ENCODE measurements at regions not wholly inside any gene's neighbourhood (a gene's known extent, or its start where the extent isn't known, plus 50 kb on each side); places are given as distances from the start of the nearest gene placed in this dataset.
"Not testable (repeated sequence)": the region's sequence is repeated elsewhere in the genome, so short reads cannot be mapped to it uniquely, and the experiment has no call there.

DNA sequence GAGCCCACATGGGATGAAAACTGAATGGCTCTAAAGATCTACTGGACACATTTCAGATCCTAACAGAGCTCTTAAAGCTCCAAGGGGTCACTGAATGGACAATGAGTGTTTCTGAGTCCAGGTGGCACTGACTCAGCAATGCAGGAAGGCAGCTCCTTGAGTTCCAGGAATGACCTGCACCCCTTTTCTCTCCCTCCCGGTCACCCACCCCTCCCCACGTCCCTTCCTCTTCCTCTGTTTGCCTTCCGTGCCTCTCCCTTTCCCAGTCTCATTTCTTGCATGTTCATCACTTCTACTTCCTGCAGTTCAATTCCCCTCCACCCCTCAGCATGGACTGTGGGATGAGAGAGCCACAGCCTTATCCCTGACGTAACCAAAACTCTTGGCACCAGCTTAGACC is 63.3 kb upstream of the SULF2 start:
- not testable (repeated sequence) for H3K4me1 ChIP-seq (ENCODE audit: control insufficient read depth, insufficient read depth, low read length); H3K36me3 ChIP-seq (ENCODE audit: control insufficient read depth, insufficient read depth, low read length); H3K27ac ChIP-seq (ENCODE audit: low read depth, low read length); H3K27me3 ChIP-seq (ENCODE audit: control insufficient read depth, insufficient read depth, low read length); H3K9ac ChIP-seq (ENCODE audit: low read length); H3K4me3 ChIP-seq (ENCODE audit: low read length)

DNA sequence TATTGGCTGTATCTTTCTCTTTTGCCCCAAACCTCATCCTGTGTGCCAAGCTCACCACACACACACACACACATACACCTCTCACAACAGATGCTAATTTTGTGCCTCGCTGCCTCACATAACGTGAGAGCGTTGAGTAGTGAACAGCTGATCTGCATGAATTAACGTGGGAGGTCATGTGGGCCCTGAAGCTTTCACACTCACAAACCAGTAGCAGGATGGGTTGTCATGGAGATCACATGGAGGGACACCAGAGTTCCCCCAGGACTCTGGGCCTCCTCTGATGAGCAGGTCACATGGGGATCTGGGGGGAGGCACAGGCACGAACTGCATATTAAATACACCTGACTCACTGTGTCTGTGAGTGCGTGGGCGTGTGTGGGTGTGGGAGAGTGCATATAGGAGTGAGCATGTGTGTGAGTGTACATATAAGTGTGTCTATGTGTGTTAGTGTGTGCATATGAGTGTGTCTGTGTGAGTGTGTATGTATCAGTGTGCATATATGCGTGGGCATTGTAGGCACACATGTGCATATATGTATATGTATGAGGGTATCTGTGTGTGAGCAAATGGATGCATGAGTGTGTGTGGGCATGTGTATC is 62.7 kb upstream of the SULF2 start:
- H3K4me3 ChIP-seq (ENCODE audit: low read length): no peak overlapping the region
- no peaks in the 10 kb centered on the region for H3K27me3 ChIP-seq (ENCODE audit: control insufficient read depth, insufficient read depth, low read length)
- H3K36me3 ChIP-seq (ENCODE audit: control insufficient read depth, insufficient read depth, low read length): no peaks in the 10 kb centered on the region
- H3K9ac ChIP-seq (ENCODE audit: low read length): no peak overlapping the region
- H3K27ac ChIP-seq (ENCODE audit: low read depth, low read length): no peak overlapping the region
- H3K4me1 ChIP-seq (ENCODE audit: control insufficient read depth, insufficient read depth, low read length): no peaks in the 10 kb centered on the region

DNA sequence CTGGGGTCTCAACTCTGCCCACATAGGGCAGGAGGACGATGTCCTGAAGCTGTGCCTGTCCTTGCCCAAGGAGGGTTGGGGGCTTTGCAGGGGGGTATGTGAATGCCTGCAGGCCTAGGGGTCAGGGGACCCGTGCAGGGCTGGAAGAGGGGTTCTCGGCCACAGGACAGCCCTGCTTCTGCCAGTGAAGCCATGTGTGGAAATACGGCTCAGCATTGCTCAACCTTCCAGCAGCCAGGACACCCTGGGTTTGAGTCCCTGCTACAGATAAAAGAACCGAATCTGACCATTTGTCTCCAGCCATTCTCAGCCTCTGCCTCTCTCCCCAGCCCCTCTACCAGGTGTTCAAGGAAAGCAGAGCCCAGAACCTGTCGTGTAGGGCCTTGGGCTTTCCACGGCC is 61.9 kb upstream of the SULF2 start:
- H3K27ac ChIP-seq (ENCODE audit: low read depth, low read length): not testable (repeated sequence)

GRCh38 chr20:47846651-47847050 is 61.4 kb upstream of the SULF2 start:
- H3K27ac ChIP-seq (ENCODE audit: low read depth, low read length); H3K4me3 ChIP-seq (ENCODE audit: low read length); H3K4me1 ChIP-seq (ENCODE audit: control insufficient read depth, insufficient read depth, low read length); H3K27me3 ChIP-seq (ENCODE audit: control insufficient read depth, insufficient read depth, low read length); H3K36me3 ChIP-seq (ENCODE audit: control insufficient read depth, insufficient read depth, low read length); H3K9ac ChIP-seq (ENCODE audit: low read length): not testable (repeated sequence)

More for the DNA sequence above, 61.9 kb upstream of the SULF2 start:
- H3K4me1 ChIP-seq (ENCODE audit: control insufficient read depth, insufficient read depth, low read length); H3K9ac ChIP-seq (ENCODE audit: low read length); H3K36me3 ChIP-seq (ENCODE audit: control insufficient read depth, insufficient read depth, low read length); H3K27me3 ChIP-seq (ENCODE audit: control insufficient read depth, insufficient read depth, low read length); H3K4me3 ChIP-seq (ENCODE audit: low read length): not testable (repeated sequence)

DNA sequence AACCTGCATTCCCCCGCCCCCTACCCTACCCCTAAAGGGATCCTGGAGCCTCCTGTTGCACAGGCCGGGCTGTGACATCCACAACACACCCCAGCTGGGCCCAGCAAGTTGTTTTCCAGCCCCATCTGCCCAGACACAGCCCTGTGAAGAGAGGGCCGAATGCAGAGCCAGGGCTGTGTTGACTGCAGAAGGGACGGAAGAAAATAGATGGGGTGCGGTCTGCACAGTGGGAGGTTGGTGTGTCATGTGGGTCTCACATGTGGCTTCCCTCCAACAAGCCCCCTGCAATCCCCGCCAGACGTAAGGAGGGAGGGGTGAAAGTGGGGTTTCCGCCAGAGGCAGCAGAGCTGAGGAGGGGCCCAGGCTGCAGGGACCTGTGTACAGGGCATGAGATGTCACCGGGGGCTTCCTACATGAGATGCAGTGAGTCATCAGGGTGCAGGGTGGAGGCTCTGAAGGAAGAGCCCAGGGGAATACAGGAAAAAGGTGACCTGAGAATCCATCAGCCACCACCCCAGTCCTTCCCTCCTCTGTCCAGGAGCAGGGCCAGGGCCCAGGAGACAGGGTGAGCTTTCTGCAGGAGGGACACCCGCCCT is 60.2 kb upstream of the SULF2 start:
- not testable (repeated sequence) for H3K4me3 ChIP-seq (ENCODE audit: low read length); H3K27ac ChIP-seq (ENCODE audit: low read depth, low read length); H3K36me3 ChIP-seq (ENCODE audit: control insufficient read depth, insufficient read depth, low read length); H3K9ac ChIP-seq (ENCODE audit: low read length); H3K4me1 ChIP-seq (ENCODE audit: control insufficient read depth, insufficient read depth, low read length); H3K27me3 ChIP-seq (ENCODE audit: control insufficient read depth, insufficient read depth, low read length)

DNA sequence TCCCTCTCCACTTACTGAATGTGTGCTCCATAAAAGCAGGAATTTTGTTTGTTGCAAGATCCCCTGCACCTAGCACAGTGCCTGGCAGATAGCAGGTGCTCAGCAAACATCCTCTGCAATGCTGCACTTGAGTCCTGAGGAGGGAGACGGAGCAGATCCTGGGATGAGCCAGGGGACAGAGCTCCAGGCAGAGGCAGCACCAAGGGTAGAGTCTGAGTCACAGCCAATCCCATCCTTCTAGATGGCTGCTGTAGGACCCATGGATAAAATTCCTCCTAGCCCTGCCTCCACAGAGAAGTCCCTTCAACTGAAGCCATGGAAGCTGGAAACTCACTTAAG is 59.3 kb upstream of the SULF2 start:
- not testable (repeated sequence) for H3K4me3 ChIP-seq (ENCODE audit: low read length); H3K9ac ChIP-seq (ENCODE audit: low read length); H3K36me3 ChIP-seq (ENCODE audit: control insufficient read depth, insufficient read depth, low read length); H3K27me3 ChIP-seq (ENCODE audit: control insufficient read depth, insufficient read depth, low read length); H3K4me1 ChIP-seq (ENCODE audit: control insufficient read depth, insufficient read depth, low read length); H3K27ac ChIP-seq (ENCODE audit: low read depth, low read length)

DNA sequence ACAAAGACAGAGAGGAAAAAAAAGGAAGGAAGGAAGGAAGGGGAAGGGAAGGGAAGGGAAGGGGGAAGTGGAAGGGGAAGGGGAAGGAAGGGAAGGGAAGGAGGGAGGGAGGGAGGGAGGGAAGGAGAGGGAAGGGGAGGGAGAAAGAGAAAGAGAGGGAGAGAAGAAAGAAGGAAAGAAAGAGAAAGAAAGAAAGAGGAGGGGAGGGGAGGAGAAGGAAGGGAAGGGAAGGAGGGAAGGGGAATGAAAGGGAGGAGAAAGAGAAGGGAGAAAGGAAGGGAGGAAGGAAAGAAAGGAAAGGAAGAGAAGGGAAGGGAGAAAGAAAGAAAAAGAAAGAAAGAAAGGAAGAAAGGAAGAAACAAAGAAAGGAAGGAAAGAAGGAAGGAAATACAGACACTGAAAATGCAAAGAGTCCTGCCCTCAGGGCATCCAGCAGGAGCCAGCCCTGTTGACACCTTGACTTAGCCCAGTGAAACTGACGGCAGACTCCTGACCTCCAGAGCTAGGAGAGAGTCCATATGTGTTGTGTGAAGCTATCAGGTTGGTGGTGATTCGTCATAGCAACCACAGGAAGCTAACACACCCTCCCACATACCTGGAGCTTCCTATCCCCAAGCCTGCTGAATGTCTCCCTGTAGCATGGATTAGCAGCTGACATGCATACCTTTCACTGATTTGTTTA is 58.7 kb upstream of the SULF2 start:
- H3K4me1 ChIP-seq (ENCODE audit: control insufficient read depth, insufficient read depth, low read length): no peaks in the 10 kb centered on the region
- H3K9ac ChIP-seq (ENCODE audit: low read length): no peak overlapping the region
- H3K4me3 ChIP-seq (ENCODE audit: low read length): no peak overlapping the region
- no peak overlapping the region for H3K27ac ChIP-seq (ENCODE audit: low read depth, low read length)
- H3K27me3 ChIP-seq (ENCODE audit: control insufficient read depth, insufficient read depth, low read length): no peaks in the 10 kb centered on the region
- no peaks in the 10 kb centered on the region for H3K36me3 ChIP-seq (ENCODE audit: control insufficient read depth, insufficient read depth, low read length)

DNA sequence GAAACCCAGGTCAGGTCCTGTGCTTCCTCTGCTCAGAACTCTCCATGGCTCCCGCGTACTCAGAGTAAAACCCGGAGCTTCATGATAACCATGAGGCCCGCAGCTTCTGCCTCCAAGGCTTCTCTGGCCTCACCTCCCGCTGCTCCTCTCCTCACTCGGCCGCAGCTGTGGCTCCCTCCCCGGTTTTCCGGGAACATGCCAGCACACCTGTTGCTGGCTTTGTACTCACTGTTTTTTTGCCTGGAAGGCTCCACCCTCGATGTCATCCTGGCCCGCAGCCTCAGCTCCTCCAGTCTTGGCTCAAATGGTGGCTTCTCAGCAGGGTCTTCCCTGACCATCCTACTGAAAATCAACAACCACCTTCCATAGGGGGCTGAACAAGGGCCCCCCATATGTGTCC is 57.7 kb upstream of the SULF2 start:
- H3K4me1 ChIP-seq (ENCODE audit: control insufficient read depth, insufficient read depth, low read length); H3K27me3 ChIP-seq (ENCODE audit: control insufficient read depth, insufficient read depth, low read length); H3K4me3 ChIP-seq (ENCODE audit: low read length); H3K36me3 ChIP-seq (ENCODE audit: control insufficient read depth, insufficient read depth, low read length); H3K9ac ChIP-seq (ENCODE audit: low read length); H3K27ac ChIP-seq (ENCODE audit: low read depth, low read length): not testable (repeated sequence)

DNA sequence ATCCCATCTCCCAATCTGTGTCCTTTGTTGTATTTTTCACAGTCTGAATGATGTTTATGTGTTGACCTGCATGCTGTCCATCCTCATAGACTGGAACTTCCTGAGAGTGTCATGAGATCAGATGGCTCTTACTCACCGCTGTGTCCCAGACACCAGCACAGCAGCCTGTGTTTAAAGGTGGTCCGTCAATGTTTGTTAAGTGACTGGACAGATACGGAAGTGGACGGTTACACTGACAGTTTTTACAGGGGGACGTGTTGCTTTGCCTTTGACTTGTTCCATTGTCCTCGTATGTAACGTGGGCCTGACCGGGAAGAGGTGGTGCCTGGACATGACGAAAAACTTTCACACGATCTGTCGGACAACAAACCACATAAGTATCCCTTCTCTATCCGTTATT is 56.7 kb upstream of the SULF2 start:
- H3K27me3 ChIP-seq (ENCODE audit: control insufficient read depth, insufficient read depth, low read length); H3K4me1 ChIP-seq (ENCODE audit: control insufficient read depth, insufficient read depth, low read length): not testable (repeated sequence)

DNA sequence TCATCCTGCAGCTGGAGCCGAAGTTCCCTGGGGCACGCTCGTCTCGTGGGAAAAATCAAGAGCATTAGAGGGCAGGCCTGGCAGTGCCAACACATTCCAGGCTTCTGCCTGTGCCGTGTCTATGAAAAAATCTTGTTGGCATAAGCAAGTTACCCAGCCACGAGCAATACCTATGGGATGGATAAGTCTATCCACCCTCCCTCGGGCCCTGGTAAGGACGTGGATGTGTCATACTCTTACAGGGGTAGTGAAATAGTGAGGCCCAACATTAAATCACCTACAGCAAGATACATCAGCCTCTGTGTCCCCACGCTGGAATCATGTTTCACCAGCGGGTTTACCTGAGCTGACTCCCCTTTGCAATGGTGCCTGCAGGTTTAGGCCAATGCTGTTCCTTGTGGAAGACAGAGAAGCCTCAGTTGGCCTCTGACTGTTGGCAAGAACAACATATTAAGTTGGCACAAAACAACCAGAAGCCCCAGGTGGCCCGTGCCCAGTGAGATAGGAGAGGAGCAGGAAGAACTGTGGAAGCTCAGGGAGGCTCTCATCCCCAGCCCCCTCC is 51.1 kb upstream of the SULF2 start:
- not testable (repeated sequence) for H3K9ac ChIP-seq (ENCODE audit: low read length); H3K36me3 ChIP-seq (ENCODE audit: control insufficient read depth, insufficient read depth, low read length); H3K4me3 ChIP-seq (ENCODE audit: low read length); H3K4me1 ChIP-seq (ENCODE audit: control insufficient read depth, insufficient read depth, low read length); H3K27me3 ChIP-seq (ENCODE audit: control insufficient read depth, insufficient read depth, low read length); H3K27ac ChIP-seq (ENCODE audit: low read depth, low read length)

More for the DNA sequence above, 56.7 kb upstream of the SULF2 start:
- H3K36me3 ChIP-seq (ENCODE audit: control insufficient read depth, insufficient read depth, low read length); H3K27ac ChIP-seq (ENCODE audit: low read depth, low read length); H3K4me3 ChIP-seq (ENCODE audit: low read length); H3K9ac ChIP-seq (ENCODE audit: low read length): not testable (repeated sequence)
